GM19372 (cell line): ENCODE measurements at regions not wholly inside any gene's neighbourhood (a gene's known extent, or its start where the extent isn't known, plus 50 kb on each side); places are given as distances from the start of the nearest gene placed in this dataset.

Experiments used
- ATAC-seq: cut with Tn5 transposase; IDR thresholded peaks from one replicate; pipeline ENCODE4 v1.9.1; 2021; ENCODE audit warnings: mild to moderate bottlenecking, low read depth, moderate library complexity; ENCODE audit not compliant: unreplicated experiment

GRCh38 chr6:146886587-146887446 is 288.0 kb downstream of the ADGB start:
- ATAC-seq: no peak

- ATAC-seq: no peak
Measured at GRCh38 chr6:146887447-146888077, 288.8 kb downstream of the ADGB start.

- no peak for ATAC-seq
Measured at GRCh38 chr6:146889303-146889702, 290.5 kb downstream of the ADGB start.

GRCh38 chr6:146890172-146890571 is 291.4 kb downstream of the ADGB start:
- ATAC-seq: no peak

- no peak for ATAC-seq
Measured at GRCh38 chr6:146890644-146891434, 292.1 kb downstream of the ADGB start.

GRCh38 chr6:146891615-146892265 is 293.0 kb downstream of the ADGB start:
- ATAC-seq: no peak

GRCh38 chr6:146892283-146892612 is 293.5 kb downstream of the ADGB start:
- no peak for ATAC-seq

- ATAC-seq: no peak
Measured at GRCh38 chr6:146892613-146893401, 294.0 kb downstream of the ADGB start.

- no peak for ATAC-seq
Measured at GRCh38 chr6:146893690-146894089, 294.9 kb downstream of the ADGB start.

- no peak for ATAC-seq
Measured at GRCh38 chr6:146894624-146895023, 295.9 kb downstream of the ADGB start.

- no peak for ATAC-seq
Measured at GRCh38 chr6:146895101-146895771, 296.5 kb downstream of the ADGB start.

- no peak for ATAC-seq
Measured at GRCh38 chr6:146895772-146896061, 296.9 kb downstream of the ADGB start.

GRCh38 chr6:146896062-146896813 is 297.5 kb downstream of the ADGB start:
- no peak for ATAC-seq

GRCh38 chr6:146896960-146897701 is 298.4 kb downstream of the ADGB start:
- ATAC-seq: no peak

GRCh38 chr6:146898069-146898887 is 299.5 kb downstream of the ADGB start:
- no peak for ATAC-seq

GRCh38 chr6:146898888-146899227 is 300.1 kb downstream of the ADGB start:
- no peak for ATAC-seq

- no peak for ATAC-seq
Measured at GRCh38 chr6:146901940-146902816, 302.0 kb upstream of the STXBP5 start.
